Sigmoid colon (tissue), 6 donors: ENCODE measurements at regions not wholly inside any gene's neighbourhood (a gene's known extent, or its start where the extent isn't known, plus 50 kb on each side); places are given as distances from the start of the nearest gene placed in this dataset.

Source experiments
- DNase-seq: peaks from one replicate; pipeline ENCODE4 v3.0.0-alpha.2; 2019
- H3K27ac ChIP-seq, 4 donors: fragments of 200-600 bp; sonication (generic); one replicate each; pipeline ENCODE4 v1.5.1; 2016 to 2019; ENCODE audit warnings: mild to moderate bottlenecking in 1 of 4
- H3K27me3 ChIP-seq, 3 donors: fragments of 200-600 bp; sonication (generic); one replicate each; pipeline ENCODE4 v1.5.1; 2019; ENCODE audit warnings: mild to moderate bottlenecking in 1 of 3
- H3K36me3 ChIP-seq, 4 donors: fragments of 200-600 bp; sonication (generic); one replicate each; pipeline ENCODE4 v1.5.1; 2016 to 2019
- H3K4me1 ChIP-seq, 4 donors: fragments of 200-600 bp; sonication (generic); one replicate each; pipeline ENCODE4 v1.5.1; 2017 to 2019
- H3K4me3 ChIP-seq, 4 donors: fragments of 200-600 bp; sonication (generic); one replicate each; pipeline ENCODE4 v1.5.1; 2017 to 2019; ENCODE audit warnings: mild to moderate bottlenecking in 2 of 4, moderate library complexity in 1 of 4
- H3K9me3 ChIP-seq, 4 donors: fragments of 200-600 bp in 3 of 4; sonication (generic) in 3 of 4; one replicate each; pipeline versions ENCODE4 v1.5.1 to v1.6.1; 2013 to 2019
- CTCF ChIP-seq, 4 experiments: fragments of 450-650 bp in 3 of 4; fragments of 200-600 bp in 1 of 4; IDR thresholded peaks; one replicate each; pipeline ENCODE4 v1.5.1; 2016 to 2019; ENCODE audit warnings: antibody characterized with exemption in 4 of 4, mild to moderate bottlenecking in 3 of 4, moderate library complexity in 2 of 4
- EP300 ChIP-seq, 4 donors: sonication (generic); formaldehyde crosslinking; IDR thresholded peaks; one replicate each; pipeline ENCODE4 v1.6.1; 2017; ENCODE audit warnings: antibody characterized with exemption in 4 of 4
- POLR2A ChIP-seq, 2 donors: fragments of 450-650 bp; IDR thresholded peaks; one replicate each; pipeline ENCODE4 v1.6.1; 2016; ENCODE audit warnings: antibody characterized with exemption in 2 of 2, mild to moderate bottlenecking in 2 of 2, moderate library complexity in 2 of 2
- POLR2AphosphoS5 ChIP-seq, 4 donors: sonication (generic); formaldehyde crosslinking; IDR thresholded peaks; one replicate each; pipeline ENCODE4 v1.6.1; 2017; ENCODE audit warnings: antibody characterized with exemption in 4 of 4
- WGBS, 2 donors: extraction: QIAGEN DNeasy Blood & Tissue Kit; methylation state at CpG; one replicate each; pipeline ENCODE4 v1.1.7; 2013; 5-methylcytosine and 5-hydroxymethylcytosine counted together
- intact Hi-C: fragments of 100-400 bp; cut with DNase I; formaldehyde crosslinking; loops from one replicate; pipeline ENCODE4 v1.15.1; 2023
- donor health status: healthy with polysubstance abuse.
- donor health status: healthy.

DNA sequence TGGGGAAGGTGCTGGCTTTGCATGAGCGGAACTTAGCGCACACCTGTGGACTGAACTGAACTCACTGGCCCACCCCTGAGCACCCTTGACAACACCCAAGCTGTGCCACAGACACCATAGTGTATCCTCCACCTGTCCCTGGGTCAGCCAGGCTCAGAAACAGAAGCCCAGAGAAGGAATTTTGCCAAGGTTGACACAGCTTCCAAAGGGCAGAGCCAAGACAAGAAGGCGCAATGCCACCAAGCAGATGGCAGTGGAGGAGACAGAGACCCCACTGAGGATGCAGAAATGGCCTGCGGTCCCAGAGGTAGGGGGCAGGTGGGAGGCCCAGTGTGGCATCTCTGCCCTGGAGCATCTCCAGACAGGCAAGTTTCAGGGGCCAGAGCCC, 169.0 kb downstream of the ENGASE start:
- Histone ChIP-seq H3K9me3 (no peaks in the 10 kb centered on the region), H3K27me3 (no peaks in the 10 kb centered on the region), H3K4me3 (no peak overlapping the region), H3K27ac (no peak overlapping the region), H3K4me1 (no peaks in the 10 kb centered on the region), H3K36me3 (peaks cover 0 to 10% (median 0%) of the 10 kb centered on the region in 4 donors)
- WGBS, 2 donors: 94% methylated on average over 4 of the region's 4 CpGs
- DNase-seq: no peak
- no peak for TF ChIP-seq POLR2A (IDR thresholded peaks at IDR 0.05)
- TF ChIP-seq CTCF (IDR thresholded peaks at IDR 0.05): no peak
- no peak for TF ChIP-seq EP300 (IDR thresholded peaks at IDR 0.05)
- no peak for TF ChIP-seq POLR2AphosphoS5 (IDR thresholded peaks at IDR 0.05)
- intact Hi-C loops: no loop called here

GRCh38 chr17:79242873-79243602, 168.4 kb downstream of the ENGASE start:
- H3K4me3 ChIP-seq: no peak overlapping the region
- DNase-seq: no peak
- WGBS, 2 donors: 49 to 60% methylated on average over 10 of the region's 10 CpGs
- no peaks in the 10 kb centered on the region for H3K27me3 ChIP-seq
- no peak for TF ChIP-seq CTCF (IDR thresholded peaks at IDR 0.05)
- no peak for TF ChIP-seq POLR2A (IDR thresholded peaks at IDR 0.05)
- no peak for TF ChIP-seq EP300 (IDR thresholded peaks at IDR 0.05)
- TF ChIP-seq POLR2AphosphoS5 (IDR thresholded peaks at IDR 0.05): no peak
- no peaks in the 10 kb centered on the region for H3K4me1 ChIP-seq
- H3K36me3 ChIP-seq: peaks cover 0 to 8% (median 0%) of the 10 kb centered on the region in 4 donors
- no peaks in the 10 kb centered on the region for H3K9me3 ChIP-seq
- no peak overlapping the region for H3K27ac ChIP-seq
- intact Hi-C loops: no loop called here

DNA sequence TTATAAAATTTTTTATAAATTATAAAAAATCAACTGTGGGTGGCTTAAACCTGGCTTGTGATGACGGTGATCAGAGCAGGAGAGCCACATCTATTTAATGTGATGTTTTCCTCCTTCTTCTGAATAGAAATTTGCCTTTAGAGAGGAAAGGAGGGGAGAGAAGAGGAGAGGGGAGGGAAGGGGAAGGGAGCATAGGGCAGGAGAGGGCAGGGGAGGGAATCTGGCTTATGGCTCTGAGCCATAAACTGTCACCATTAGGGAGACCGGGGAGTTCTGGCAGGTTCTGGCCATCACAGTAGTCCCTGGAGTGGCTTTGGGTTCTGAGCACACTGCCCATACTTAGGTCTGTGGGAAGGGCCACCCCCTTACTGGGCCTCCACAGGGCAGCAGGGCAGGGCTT, 167.8 kb downstream of the ENGASE start:
- H3K27ac ChIP-seq: no peak overlapping the region
- no peak overlapping the region for H3K4me3 ChIP-seq
- WGBS, 2 donors: 44 to 63% methylated on average over 2 of the region's 2 CpGs
- H3K9me3 ChIP-seq: no peaks in the 10 kb centered on the region
- TF ChIP-seq CTCF (IDR thresholded peaks at IDR 0.05): no peak
- no peak for TF ChIP-seq POLR2AphosphoS5 (IDR thresholded peaks at IDR 0.05)
- no peak for TF ChIP-seq EP300 (IDR thresholded peaks at IDR 0.05)
- TF ChIP-seq POLR2A (IDR thresholded peaks at IDR 0.05): no peak
- H3K27me3 ChIP-seq: no peaks in the 10 kb centered on the region
- intact Hi-C loops: no loop called here
- no peak for DNase-seq
- H3K4me1 ChIP-seq: no peaks in the 10 kb centered on the region
- H3K36me3 ChIP-seq: peaks cover 0 to 8% (median 0%) of the 10 kb centered on the region in 4 donors

GRCh38 chr17:79241616-79242015, 167.0 kb downstream of the ENGASE start:
- intact Hi-C loops: no loop called here
- 86 to 88% methylated on average over 5 of the region's 5 CpGs for WGBS, 2 donors
- no peaks in the 10 kb centered on the region for H3K9me3 ChIP-seq

More at GRCh38 chr17:79241616-79242015, 167.0 kb downstream of the ENGASE start:
- Histone ChIP-seq H3K36me3 (peaks cover 0 to 7% (median 0%) of the 10 kb centered on the region in 4 donors), H3K27me3 (no peaks in the 10 kb centered on the region), H3K4me1 (no peaks in the 10 kb centered on the region), H3K27ac (no peak overlapping the region), H3K4me3 (no peak overlapping the region)
- no peak for DNase-seq
- TF ChIP-seq POLR2A (IDR thresholded peaks at IDR 0.05) (no peak), CTCF (IDR thresholded peaks at IDR 0.05) (no peak), EP300 (IDR thresholded peaks at IDR 0.05) (no peak), POLR2AphosphoS5 (IDR thresholded peaks at IDR 0.05) (no peak)
